ENCODE measurements at regions not wholly inside any gene's neighbourhood (a gene's known extent, or its start where the extent isn't known, plus 50 kb on each side); places are given as distances from the start of the nearest gene placed in this dataset.

GRCh38 chr2:62296034-62296831 is 100.3 kb downstream of the B3GNT2 start (continued):
- TF ChIP-seq SP2 (IDR thresholded peaks at IDR 0.05; ENCODE audit: extremely low read depth, low read depth, low read length, poor library complexity, severe bottlenecking) (no peak), LEF1 (IDR thresholded peaks at IDR 0.05) (peak; percentile 82), THRB (CRISPR knock-in tag; conservative IDR thresholded peaks at IDR 0.05) (0 out of 2 replicates have a peak, but pooled peaks have one; percentile 47), MXI1 (IDR thresholded peaks at IDR 0.05; ENCODE audit: low read depth, low read length) (0 out of 2 replicates have a peak, but pooled peaks have one; percentile 50), FOSL1 (tag; conservative IDR thresholded peaks at IDR 0.05) (peak; percentile 52; the same call in 1 of the 2 replicates), NELFE (IDR thresholded peaks at IDR 0.05; ENCODE audit: insufficient read depth, insufficient read length) (no peak), POLR2B (IDR thresholded peaks at IDR 0.05; ENCODE audit: low read depth, partially characterized antibody) (peak; percentile 56), ZNF41 (CRISPR knock-in tag; conservative IDR thresholded peaks at IDR 0.05) (0 out of 2 replicates have a peak, but pooled peaks have one; percentile 35), BMI1 (IDR thresholded peaks at IDR 0.05; ENCODE audit: low read length) (no peak), CXXC5 (CRISPR knock-in tag; IDR thresholded peaks at IDR 0.05) (peak; percentile 61), ZSCAN29 (IDR thresholded peaks at IDR 0.05) (0 out of 2 replicates have a peak, but pooled peaks have one; percentile 19), TRIM24 (IDR thresholded peaks at IDR 0.05) (peak; percentile 53 to 77; a peak in 3 of 4 replicates), CBX5 (IDR thresholded peaks at IDR 0.05; ENCODE audit: borderline replicate concordance, low read depth) (0 out of 2 replicates have a peak, but pooled peaks have one; percentile 10), ZBTB2 (IDR thresholded peaks at IDR 0.05) (peak; percentile 86), PML (IDR thresholded peaks at IDR 0.05; ENCODE audit: low read length) (peak; percentile 85), GTF3C2 (IDR thresholded peaks at IDR 0.05; ENCODE audit: borderline replicate concordance, extremely low read depth, insufficient read length) (no peak), ZNF175 (CRISPR knock-in tag; IDR thresholded peaks at IDR 0.05; ENCODE audit: low read depth) (peak; percentile 67; the same call in 1 of the 2 replicates), PHF8 (IDR thresholded peaks at IDR 0.05; ENCODE audit: borderline replicate concordance, low read length) (peak; percentile 31; the same call in 1 of the 2 replicates), MYNN (IDR thresholded peaks at IDR 0.05) (peak; percentile 74; the same call in 1 of the 2 replicates), MYNN (CRISPR knock-in tag; IDR thresholded peaks at IDR 0.05) (no peak), ELF4 (CRISPR knock-in tag; IDR thresholded peaks at IDR 0.05) (peak; percentile 4; the same call in 1 of the 2 replicates), ZEB2 (IDR thresholded peaks at IDR 0.05) (peak; percentile 88)
